ENCODE measurements at regions not wholly inside any gene's neighbourhood (a gene's known extent, or its start where the extent isn't known, plus 50 kb on each side); places are given as distances from the start of the nearest gene placed in this dataset.

- Histone ChIP-seq H3K4me1 (no peaks in the 10 kb centered on the region), H3K27me3 (no peaks in the 10 kb centered on the region), H3K9me3 (no peaks in the 10 kb centered on the region), H3K4me3 (replicated peaks in 1 of 3) (no peak overlapping the region), H3K36me3 (no peaks in the 10 kb centered on the region), H3K27ac (no peak overlapping the region)
- intact Hi-C loops (cut with DNase I): no loop called here
- DNase-seq: no peak
- 97 to 98% methylated on average over 4 of the region's 4 CpGs for WGBS, 2 donors
- TF ChIP-seq POLR2A (IDR thresholded peaks at IDR 0.05): no peak
- no peak for TF ChIP-seq CTCF (IDR thresholded peaks at IDR 0.05)
These were observed 270.3 kb upstream of the HABP2 start for GRCh38 chr10:113282564-113282963.

- no peak for TF ChIP-seq POLR2A (IDR thresholded peaks at IDR 0.05)
- TF ChIP-seq CTCF (IDR thresholded peaks at IDR 0.05): peak in 1 of 6 experiments; percentile 6
- Histone ChIP-seq H3K4me1 (no peaks in the 10 kb centered on the region), H3K4me3 (replicated peaks in 1 of 3) (no peak overlapping the region), H3K36me3 (no peaks in the 10 kb centered on the region), H3K27me3 (no peaks in the 10 kb centered on the region), H3K9me3 (no peaks in the 10 kb centered on the region), H3K27ac (no peak overlapping the region)
- 88 to 93% methylated on average over 5 of the region's 5 CpGs for WGBS, 2 donors
- intact Hi-C loops (cut with DNase I): no loop called here
- no peak for DNase-seq
These were observed 269.7 kb upstream of the HABP2 start for GRCh38 chr10:113283189-113283588.

GRCh38 chr10:113284635-113285034 lies 268.2 kb upstream of the HABP2 start:
- Histone ChIP-seq H3K27me3 (no peaks in the 10 kb centered on the region), H3K27ac (no peak overlapping the region), H3K36me3 (no peaks in the 10 kb centered on the region), H3K4me3 (replicated peaks in 1 of 3) (no peak overlapping the region), H3K4me1 (no peaks in the 10 kb centered on the region), H3K9me3 (no peaks in the 10 kb centered on the region)
- no peak for DNase-seq
- intact Hi-C loops (cut with DNase I): no loop called here
- 84 to 88% methylated on average over 4 of the region's 4 CpGs for WGBS, 2 donors
- no peak for TF ChIP-seq POLR2A (IDR thresholded peaks at IDR 0.05)

GRCh38 chr10:113285305-113285704 lies 267.5 kb upstream of the HABP2 start:
- DNase-seq: no peak
- Histone ChIP-seq H3K4me1 (no peaks in the 10 kb centered on the region), H3K9me3 (no peaks in the 10 kb centered on the region), H3K4me3 (replicated peaks in 1 of 3) (no peak overlapping the region), H3K27me3 (no peaks in the 10 kb centered on the region), H3K36me3 (no peaks in the 10 kb centered on the region), H3K27ac (no peak overlapping the region)
- TF ChIP-seq CTCF (IDR thresholded peaks at IDR 0.05) (no peak), POLR2A (IDR thresholded peaks at IDR 0.05) (no peak)
- 80 to 81% methylated on average over 9 of the region's 9 CpGs for WGBS, 2 donors
- intact Hi-C loops (cut with DNase I): no loop called here

- Histone ChIP-seq H3K9me3 (no peaks in the 10 kb centered on the region), H3K36me3 (no peaks in the 10 kb centered on the region), H3K27me3 (no peaks in the 10 kb centered on the region), H3K4me3 (replicated peaks in 1 of 3) (no peak overlapping the region), H3K27ac (no peak overlapping the region), H3K4me1 (no peaks in the 10 kb centered on the region)
- intact Hi-C loops (cut with DNase I): no loop called here
- TF ChIP-seq POLR2A (IDR thresholded peaks at IDR 0.05) (no peak), CTCF (IDR thresholded peaks at IDR 0.05) (no peak)
- DNase-seq: no peak
These were observed 265.3 kb upstream of the HABP2 start for GRCh38 chr10:113287592-113287991.

- H3K4me3 ChIP-seq (replicated peaks in 1 of 3): no peak overlapping the region
- intact Hi-C loops (cut with DNase I): no loop called here
- H3K27me3 ChIP-seq: no peaks in the 10 kb centered on the region
- DNase-seq: no peak
- no peak overlapping the region for H3K27ac ChIP-seq
- WGBS, 2 donors: 93 to 97% methylated on average over 1 of the region's 1 CpG
- no peaks in the 10 kb centered on the region for H3K36me3 ChIP-seq
- no peak for TF ChIP-seq CTCF (IDR thresholded peaks at IDR 0.05)
- no peak for TF ChIP-seq POLR2A (IDR thresholded peaks at IDR 0.05)
- no peaks in the 10 kb centered on the region for H3K9me3 ChIP-seq
- no peaks in the 10 kb centered on the region for H3K4me1 ChIP-seq
These were observed 262.7 kb upstream of the HABP2 start for GRCh38 chr10:113290137-113290536.
